SK-N-MC (cell line): ENCODE measurements at regions not wholly inside any gene's neighbourhood (a gene's known extent, or its start where the extent isn't known, plus 50 kb on each side); places are given as distances from the start of the nearest gene placed in this dataset.

Experiments
- DNase-seq: peaks from one replicate; pipeline ENCODE4 v3.0.0-alpha.2; 2011; ENCODE audit warnings: low read depth, low spot score
- H3K27ac ChIP-seq: fragments of 200-600 bp; sonication (generic); 2 replicates; pipeline ENCODE4 v1.5.1; 2016; ENCODE audit warnings: mixed run types
- H3K36me3 ChIP-seq: fragments of 200-600 bp; sonication (generic); 2 replicates; pipeline ENCODE4 v1.6.1; 2017; ENCODE audit warnings: antibody characterized with exemption, low read length, mixed read lengths; ENCODE audit not compliant: insufficient read depth
- H3K4me3 ChIP-seq: fragments of 200-600 bp; sonication (generic); 2 replicates; pipeline ENCODE4 v1.5.1; 2016
- H3K9ac ChIP-seq: fragments of 200-600 bp; sonication (generic); 2 replicates; pipeline ENCODE4 v1.8.0; 2017; ENCODE audit warnings: mixed run types, mixed read lengths; ENCODE audit not compliant: insufficient read length
- H3K9me3 ChIP-seq: fragments of 200-600 bp; sonication (generic); 2 replicates; pipeline ENCODE4 v1.6.1; 2017; ENCODE audit warnings: low read depth, mild to moderate bottlenecking, antibody characterized with exemption, low read length, moderate library complexity, mixed read lengths
- EZH2 ChIP-seq: fragments of 200-600 bp; sonication (generic); IDR thresholded peaks from one replicate; pipeline ENCODE4 v1.6.1; 2017; ENCODE audit warnings: antibody characterized with exemption
- FOXP2 ChIP-seq: optimal IDR thresholded peaks from 2 replicates; pipeline ENCODE3; 2011; ENCODE audit warnings: mild to moderate bottlenecking, moderate library complexity; ENCODE audit not compliant: insufficient read depth; ENCODE audit errors: extremely low read length, control extremely low read depth
- POLR2AphosphoS5 ChIP-seq: IDR thresholded peaks from 2 replicates; pipeline ENCODE4 v1.6.1; 2012; ENCODE audit warnings: mild to moderate bottlenecking, low read depth, low read length, borderline replicate concordance

- no peak overlapping the region for H3K27ac ChIP-seq
- TF ChIP-seq POLR2AphosphoS5 = no peak
- no peak overlapping the region for H3K4me3 ChIP-seq
- H3K9me3 ChIP-seq = no peaks in the 10 kb centered on the region
- no peak overlapping the region for H3K9ac ChIP-seq
- no peaks in the 10 kb centered on the region for H3K36me3 ChIP-seq
- DNase-seq = no peak
Observed at GRCh38 chr19:32131005-32131404, 214.4 kb upstream of the ZNF507 start.

GRCh38 chr19:32138416-32138815, 207.0 kb upstream of the ZNF507 start:
- DNase-seq = no peak
- Histone ChIP-seq H3K9ac (no peak overlapping the region), H3K36me3 (no peaks in the 10 kb centered on the region), H3K27ac (no peak overlapping the region), H3K4me3 (no peak overlapping the region), H3K9me3 (no peaks in the 10 kb centered on the region)
- TF ChIP-seq EZH2 (no peak), FOXP2 (no peak)

DNA sequence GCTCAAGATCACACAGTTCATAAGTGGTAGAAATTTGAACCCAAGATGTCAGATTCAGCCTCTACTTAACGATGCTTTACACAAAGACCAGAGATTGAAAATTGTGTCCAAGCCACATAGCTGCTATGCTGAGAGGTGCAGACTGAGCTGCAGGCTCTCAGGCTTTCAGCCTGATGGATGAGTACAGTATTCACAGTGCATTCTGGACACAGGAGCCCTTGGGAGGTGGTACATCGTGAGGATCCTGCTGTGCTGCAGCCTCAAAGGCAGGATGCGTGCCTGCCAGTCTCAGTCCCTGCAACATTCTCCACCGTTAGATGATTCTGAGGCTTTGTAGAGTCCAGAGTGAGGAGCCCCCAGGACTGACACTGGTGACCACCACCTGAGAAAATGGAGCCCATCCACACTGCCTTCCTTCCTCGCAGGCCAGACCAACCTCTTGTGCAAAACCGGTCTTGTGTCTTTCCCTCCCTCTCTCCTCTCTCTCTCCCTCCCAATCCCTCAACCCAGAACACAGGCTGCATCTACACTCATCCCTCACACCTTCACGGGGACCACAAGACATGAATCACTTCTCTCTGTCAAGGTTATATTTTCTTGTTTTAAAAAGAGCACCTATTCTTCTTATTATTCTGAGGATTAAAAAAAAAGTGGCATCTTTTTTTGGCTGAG, 203.4 kb upstream of the ZNF507 start:
- DNase-seq = no peak
- Histone ChIP-seq H3K36me3 (no peaks in the 10 kb centered on the region), H3K27ac (no peak overlapping the region), H3K4me3 (no peak overlapping the region), H3K9me3 (no peaks in the 10 kb centered on the region; the same call in 1 of the 2 replicates), H3K9ac (no peak overlapping the region)
- TF ChIP-seq FOXP2 (no peak), POLR2AphosphoS5 (no peak), EZH2 (no peak)

- no peak overlapping the region for H3K27ac ChIP-seq
- peaks cover 2% of the 10 kb centered on the region; the same call in 1 of the 2 replicates for H3K9me3 ChIP-seq
- TF ChIP-seq POLR2AphosphoS5 = no peak
- TF ChIP-seq EZH2 = no peak
- no peak for TF ChIP-seq FOXP2
- H3K36me3 ChIP-seq = no peaks in the 10 kb centered on the region
- no peak overlapping the region for H3K4me3 ChIP-seq
- H3K9ac ChIP-seq = no peak overlapping the region
- DNase-seq = no peak
Observed at GRCh38 chr19:32146664-32147063, 198.7 kb upstream of the ZNF507 start.

- Histone ChIP-seq H3K36me3 (no peaks in the 10 kb centered on the region), H3K4me3 (no peak overlapping the region), H3K9me3 (peaks cover 2% of the 10 kb centered on the region; the same call in 1 of the 2 replicates), H3K9ac (no peak overlapping the region), H3K27ac (no peak overlapping the region)
- TF ChIP-seq EZH2 (no peak), POLR2AphosphoS5 (no peak), FOXP2 (no peak)
- no peak for DNase-seq
Observed at GRCh38 chr19:32150605-32151004, 194.8 kb upstream of the ZNF507 start.

DNA sequence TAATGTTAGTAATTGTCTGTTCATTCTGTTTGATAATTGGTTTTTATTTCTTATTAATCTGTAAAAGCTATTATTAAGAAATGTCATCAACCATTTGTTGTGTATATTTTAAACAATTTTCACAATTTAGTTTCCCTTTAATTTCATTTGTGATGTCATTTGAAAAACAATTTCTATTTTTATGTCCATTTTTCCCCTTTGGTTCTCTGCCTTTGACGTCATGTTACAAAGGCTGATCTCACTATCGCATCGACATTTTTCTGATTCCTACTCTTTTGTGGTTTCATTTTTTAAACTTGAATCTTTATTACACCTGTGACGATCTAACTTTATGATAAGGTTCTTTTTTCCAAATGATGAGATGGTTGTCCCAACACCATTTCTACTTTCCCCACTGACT, 191.0 kb upstream of the ZNF507 start:
- no peaks in the 10 kb centered on the region for H3K36me3 ChIP-seq
- no peak for DNase-seq
- H3K4me3 ChIP-seq = no peak overlapping the region
- peaks cover under 1% of the 10 kb centered on the region; the same call in 1 of the 2 replicates for H3K9me3 ChIP-seq
- no peak overlapping the region for H3K9ac ChIP-seq
- H3K27ac ChIP-seq = no peak overlapping the region
- TF ChIP-seq FOXP2 = no peak
- TF ChIP-seq POLR2AphosphoS5 = no peak
- no peak for TF ChIP-seq EZH2

DNA sequence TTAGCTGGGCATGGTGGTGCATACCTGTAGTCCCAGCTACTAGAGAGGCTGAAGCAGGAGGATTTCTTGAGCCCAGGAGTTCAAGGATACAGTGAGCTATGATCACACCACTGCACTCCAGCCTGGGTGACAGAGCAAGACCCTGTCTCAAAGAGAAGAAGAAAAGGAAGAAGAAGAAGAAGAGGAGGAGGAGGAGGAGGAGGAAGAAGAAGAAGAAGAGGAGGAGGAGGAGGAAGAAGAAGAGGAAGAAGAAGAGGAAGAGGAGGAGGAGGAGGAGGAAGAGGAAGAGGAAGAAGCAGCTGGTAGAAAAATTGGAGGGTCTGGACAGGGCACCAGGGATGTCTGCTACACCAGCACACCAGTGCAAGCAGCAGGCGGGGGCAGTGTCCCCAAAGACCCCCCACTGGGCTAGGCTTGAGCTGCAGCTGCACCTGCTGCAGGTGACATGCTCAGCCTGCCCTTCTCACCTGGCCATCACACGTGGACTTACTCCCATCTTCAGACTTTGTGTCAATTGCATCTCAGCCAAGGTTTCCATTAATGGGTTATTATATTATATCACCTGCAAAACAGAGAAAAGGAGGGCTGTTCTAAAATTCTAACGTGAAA, 180.9 kb upstream of the ZNF507 start:
- H3K4me3 ChIP-seq = no peak overlapping the region
- H3K9ac ChIP-seq = no peak overlapping the region
- no peak for DNase-seq
- H3K9me3 ChIP-seq = no peaks in the 10 kb centered on the region
- H3K27ac ChIP-seq = no peak overlapping the region
- TF ChIP-seq POLR2AphosphoS5 = no peak
- TF ChIP-seq EZH2 = no peak
- TF ChIP-seq FOXP2 = no peak
- H3K36me3 ChIP-seq = no peaks in the 10 kb centered on the region

- H3K36me3 ChIP-seq = no peaks in the 10 kb centered on the region
- no peak overlapping the region for H3K4me3 ChIP-seq
- no peak overlapping the region for H3K27ac ChIP-seq
- no peak for TF ChIP-seq EZH2
- H3K9ac ChIP-seq = no peak overlapping the region
- no peak for DNase-seq
- no peaks in the 10 kb centered on the region for H3K9me3 ChIP-seq
Observed at GRCh38 chr19:32165141-32165540, 180.3 kb upstream of the ZNF507 start.

- Histone ChIP-seq H3K9me3 (no peaks in the 10 kb centered on the region), H3K36me3 (no peaks in the 10 kb centered on the region), H3K4me3 (no peak overlapping the region), H3K27ac (no peak overlapping the region), H3K9ac (no peak overlapping the region)
- DNase-seq = no peak
- TF ChIP-seq FOXP2 (no peak), EZH2 (no peak), POLR2AphosphoS5 (no peak)
Observed at GRCh38 chr19:32165750-32166149, 179.7 kb upstream of the ZNF507 start.
